HG02759 (cell line): ENCODE measurements at regions not wholly inside any gene's neighbourhood (a gene's known extent, or its start where the extent isn't known, plus 50 kb on each side); places are given as distances from the start of the nearest gene placed in this dataset.
"Not testable (repeated sequence)": the region's sequence is repeated elsewhere in the genome, so short reads cannot be mapped to it uniquely, and the experiment has no call there.

Source experiments
- ATAC-seq: cut with Tn5 transposase; IDR thresholded peaks from one replicate; pipeline ENCODE4 v1.9.1; 2021; ENCODE audit warnings: mild to moderate bottlenecking, moderate library complexity; ENCODE audit not compliant: unreplicated experiment

DNA sequence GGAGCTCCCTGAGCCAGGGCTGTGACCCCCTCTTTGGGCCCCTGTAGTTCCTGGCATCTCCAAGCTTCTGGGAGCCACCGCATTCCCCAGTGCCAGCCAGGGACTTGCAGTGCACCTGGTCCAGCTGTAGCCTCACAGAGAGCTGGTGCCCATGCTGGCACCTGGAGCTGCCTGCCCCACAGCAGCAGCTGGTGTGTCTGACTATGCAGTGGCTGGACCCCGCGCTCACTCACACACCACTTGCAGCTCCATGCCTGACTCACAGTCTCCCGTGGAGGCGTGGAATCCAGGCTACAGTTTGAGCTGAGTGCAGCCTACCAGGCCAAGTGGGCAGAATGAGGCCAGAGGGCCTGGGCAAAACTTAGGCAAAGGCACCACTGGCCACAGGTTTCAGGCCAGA lies 102.2 kb upstream of the NAMPT start:
- ATAC-seq = no peak

DNA sequence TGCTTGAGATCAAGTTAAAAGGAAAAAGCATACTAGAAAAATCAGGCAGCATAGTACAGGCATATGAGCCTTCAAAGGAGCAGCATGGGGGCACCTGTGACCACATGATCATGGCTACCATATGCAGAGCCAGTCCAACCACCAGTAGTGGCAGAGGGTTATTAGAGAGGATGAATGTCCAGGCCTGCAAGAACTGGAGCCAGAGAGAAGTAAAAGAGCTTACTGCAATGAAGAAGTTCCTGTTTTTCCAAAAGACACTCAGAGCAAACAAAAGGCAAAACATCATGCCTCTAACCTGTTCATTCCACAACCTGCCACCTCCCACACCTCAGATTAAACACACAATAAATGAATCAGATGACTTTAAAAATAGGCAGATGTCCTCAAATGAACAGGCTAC lies 99.6 kb upstream of the NAMPT start:
- ATAC-seq = no peak

DNA sequence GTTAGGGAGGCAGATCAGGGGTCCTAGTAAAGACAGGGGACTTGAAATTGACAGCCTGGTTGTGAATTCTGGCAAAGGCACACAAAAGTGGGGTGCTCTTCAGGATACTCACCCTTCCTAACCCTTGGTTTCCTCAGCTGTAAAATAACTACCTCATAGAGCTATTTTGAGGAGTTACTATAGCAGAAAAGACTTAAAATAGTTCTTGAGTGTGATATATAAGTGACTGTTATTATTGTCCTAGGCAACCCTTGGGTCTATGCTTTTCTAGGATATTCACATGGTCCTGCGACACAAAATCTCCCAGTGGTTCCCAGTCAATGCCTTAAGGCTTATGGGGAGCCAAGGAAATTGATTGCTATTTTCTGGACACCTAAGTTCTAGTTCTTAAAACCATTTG lies 98.1 kb upstream of the NAMPT start:
- no peak for ATAC-seq

DNA sequence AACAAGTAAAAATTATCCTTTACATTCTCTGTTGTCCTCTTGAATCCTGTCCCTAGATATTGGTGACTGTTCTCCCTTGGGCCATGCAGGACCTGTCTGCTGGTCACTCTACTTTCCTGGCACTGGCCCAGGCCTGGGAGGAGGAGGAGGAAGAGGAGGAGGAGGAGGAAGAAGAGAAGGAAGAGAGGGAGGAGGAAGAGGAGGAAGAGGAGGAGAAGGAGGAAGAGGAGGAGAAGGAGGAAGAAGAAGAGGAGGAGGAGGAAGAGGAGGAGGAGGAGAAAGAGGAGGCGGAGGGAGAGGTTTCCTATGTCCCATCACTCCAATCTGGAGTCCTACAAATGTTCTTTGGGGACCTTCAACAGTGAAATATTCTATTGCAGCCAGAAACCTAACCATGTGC lies 97.3 kb upstream of the NAMPT start:
- no peak for ATAC-seq

DNA sequence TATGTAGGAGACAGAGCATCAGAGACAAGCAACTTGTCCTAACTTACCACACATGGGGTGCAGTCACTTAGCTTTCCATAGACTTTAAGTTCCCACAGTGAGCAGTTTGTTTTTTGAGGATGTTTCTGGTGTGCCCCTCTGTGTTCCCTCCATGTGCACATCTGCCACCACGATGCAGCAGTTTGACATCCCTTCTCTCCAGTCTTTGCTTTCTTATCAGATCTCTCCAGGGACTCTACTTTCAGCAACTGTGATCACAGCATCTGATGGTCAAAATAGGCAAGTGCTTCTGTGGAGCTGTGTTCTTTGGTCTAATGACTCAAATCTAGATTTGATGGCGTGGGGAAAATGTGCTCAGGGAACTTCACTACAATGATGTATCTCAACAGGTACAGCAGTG lies 96.5 kb upstream of the NAMPT start:
- ATAC-seq = no peak

DNA sequence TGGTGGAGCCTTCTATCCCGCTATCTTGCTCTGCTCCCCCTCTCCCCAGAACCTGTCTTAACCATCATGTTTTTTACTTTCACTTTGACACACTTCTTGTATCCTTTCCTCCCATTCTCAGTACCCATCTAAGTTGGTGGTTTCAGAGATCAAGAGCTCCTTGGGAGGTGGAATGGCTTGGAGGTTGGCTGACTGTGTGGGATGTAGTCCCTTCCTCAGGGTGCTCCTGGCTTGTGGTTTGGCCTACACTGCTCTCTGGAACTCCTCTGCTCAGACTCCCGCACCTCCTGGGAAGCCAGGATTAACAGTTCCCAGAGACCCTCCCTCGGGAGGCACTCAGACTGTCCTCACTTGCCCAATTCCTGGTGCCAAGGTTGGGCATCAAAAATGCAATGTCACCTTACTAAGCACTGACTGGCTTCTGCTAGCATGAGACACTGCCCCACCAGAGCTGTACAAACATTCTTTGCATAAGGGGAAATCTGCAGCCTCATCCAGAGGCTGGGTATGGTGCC lies 93.1 kb upstream of the NAMPT start:
- no peak for ATAC-seq

DNA sequence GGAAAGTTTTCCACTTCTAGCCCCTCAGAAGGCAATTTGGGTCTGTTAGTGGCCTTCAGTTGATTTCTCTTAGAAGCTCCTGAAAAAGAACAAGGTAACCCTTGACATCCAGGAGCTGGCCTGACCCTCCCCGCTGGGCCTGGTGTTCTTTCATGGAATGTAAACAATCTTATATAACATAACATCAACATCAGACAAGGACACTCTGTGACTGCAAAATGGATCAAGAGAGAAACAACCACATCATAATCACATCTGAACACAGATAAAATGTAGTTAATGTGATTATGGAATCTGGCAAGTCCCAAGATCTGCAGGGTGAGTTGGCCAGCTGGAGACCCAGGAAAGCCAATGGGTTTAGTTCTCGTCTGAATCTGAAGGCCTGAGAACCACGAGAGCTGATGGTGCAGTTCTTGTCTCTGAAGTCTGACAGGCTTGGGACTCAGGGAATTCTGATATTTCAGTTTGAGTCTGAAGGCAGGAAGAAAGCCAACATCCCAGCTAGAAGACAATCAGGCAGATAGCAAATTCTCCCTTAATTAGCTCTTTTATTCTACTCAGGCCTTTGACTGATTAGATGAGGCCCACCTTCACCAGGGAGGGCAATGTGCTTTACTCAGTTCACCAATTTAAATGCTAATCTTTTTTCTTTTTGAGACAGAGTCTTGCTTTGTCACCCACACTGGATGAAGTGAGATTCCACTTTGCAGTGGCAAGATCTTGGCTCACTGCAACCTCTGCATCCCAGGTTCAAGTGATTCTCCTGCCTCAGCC lies 91.4 kb upstream of the NAMPT start:
- ATAC-seq = no peak

DNA sequence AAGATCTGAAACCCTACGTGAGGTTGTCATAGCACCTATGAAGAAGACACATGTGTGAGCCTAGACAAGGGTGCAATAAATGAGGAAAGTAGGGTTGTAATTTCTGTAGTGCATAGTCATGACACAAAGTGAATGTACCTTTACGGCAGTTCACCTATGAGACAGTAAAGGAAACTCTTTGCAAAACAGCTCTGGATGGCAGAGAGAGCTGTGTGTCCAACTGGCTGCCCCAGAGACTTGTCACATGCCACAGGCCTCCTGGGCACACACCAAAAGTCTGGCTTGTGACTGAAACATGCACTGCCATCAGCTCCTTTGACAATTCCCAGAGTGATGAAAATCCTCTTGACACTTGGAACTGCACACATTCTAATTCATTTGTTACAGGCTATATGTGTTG lies 90.7 kb upstream of the NAMPT start:
- no peak for ATAC-seq

DNA sequence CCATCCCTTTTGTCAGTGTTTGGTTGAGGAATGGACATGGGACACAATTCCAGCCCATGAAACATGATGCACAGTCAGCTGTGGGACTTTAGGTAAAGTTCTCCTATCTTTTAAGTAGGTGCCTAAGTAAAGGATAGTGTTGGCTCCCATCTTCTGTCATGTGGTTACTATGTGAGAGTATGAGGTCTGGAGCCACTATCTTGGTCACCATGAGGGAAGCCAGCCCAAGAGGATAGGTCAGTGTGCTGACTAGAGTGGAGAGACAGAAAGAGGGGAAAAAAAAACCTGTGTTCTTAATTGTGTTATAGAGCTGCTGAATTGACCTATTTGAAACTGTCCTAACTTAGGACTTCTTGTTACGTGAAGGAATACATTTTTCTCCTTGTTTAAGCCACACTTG lies 89.7 kb upstream of the NAMPT start:
- ATAC-seq = no peak

DNA sequence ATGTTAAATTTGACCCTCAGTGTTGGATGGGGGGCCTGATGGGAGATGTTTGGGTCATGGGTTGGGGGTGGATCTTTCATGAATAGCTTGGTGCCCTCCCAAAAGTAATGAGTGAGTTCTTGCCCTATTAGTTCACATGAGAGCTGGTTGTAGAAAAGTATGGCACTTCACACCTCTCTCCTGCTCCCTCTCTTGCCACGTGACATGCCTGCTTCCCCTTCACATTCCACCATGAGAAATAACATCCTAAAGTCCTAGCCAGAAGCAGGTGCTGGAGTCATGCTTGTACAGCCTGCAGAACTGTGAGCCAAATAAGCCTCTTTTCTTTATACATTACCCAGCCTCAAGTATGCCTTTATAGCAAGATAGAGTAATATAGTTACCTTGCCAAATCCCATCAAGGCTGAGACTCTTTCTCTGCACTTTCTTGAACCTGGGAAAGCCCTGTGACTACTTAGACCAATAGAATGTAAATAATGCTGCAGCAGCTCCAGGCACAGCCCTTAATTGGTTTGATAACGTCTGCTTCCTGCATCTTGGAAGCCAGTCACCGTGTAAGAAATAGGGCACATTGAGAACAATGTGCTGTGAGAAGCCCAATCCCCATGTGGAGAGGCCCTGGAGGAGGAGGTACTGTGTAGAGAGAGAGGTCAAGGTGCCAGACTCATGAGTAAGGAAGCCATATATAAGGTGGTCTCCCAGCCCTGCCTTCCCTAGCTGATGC lies 88.0 kb upstream of the NAMPT start:
- ATAC-seq = no peak

DNA sequence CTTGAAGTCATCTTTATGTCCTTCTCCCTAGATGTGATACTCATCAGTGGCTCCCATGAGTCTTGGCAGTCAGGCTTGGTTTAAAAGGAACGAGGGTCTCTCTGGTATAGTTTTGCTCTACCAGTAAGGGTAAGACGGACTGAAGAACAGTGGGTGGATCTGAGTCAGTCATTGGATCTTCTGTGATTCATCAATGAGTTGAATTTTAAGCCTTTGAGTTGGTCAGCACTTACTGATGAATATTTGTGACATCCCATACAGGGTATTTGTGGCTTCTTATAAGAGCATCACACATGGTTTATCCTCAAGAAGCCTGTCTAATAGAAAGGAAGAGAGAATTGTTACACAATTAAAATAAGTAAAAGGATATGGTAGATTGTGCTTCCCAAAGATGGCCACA lies 87.3 kb upstream of the NAMPT start:
- no peak for ATAC-seq

DNA sequence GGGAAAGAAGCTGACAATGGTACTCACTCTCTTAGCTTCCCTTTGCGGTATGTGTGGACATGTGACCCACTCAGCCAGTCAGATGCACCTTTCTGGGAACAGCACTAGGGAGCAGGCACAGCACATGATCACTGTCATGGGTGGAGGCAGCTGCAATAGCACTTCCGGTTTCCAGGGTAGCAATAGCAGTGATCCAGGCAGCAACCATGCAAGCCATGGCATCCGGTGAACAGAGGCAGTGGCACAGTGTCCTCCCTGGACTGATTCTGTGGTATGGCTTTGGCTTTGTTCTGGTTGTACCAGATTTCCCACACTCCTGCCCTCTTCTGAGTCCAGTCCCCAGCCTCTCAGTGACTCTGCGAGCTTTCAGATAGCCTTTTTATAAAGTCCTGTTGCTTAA lies 86.8 kb upstream of the NAMPT start:
- no peak for ATAC-seq

DNA sequence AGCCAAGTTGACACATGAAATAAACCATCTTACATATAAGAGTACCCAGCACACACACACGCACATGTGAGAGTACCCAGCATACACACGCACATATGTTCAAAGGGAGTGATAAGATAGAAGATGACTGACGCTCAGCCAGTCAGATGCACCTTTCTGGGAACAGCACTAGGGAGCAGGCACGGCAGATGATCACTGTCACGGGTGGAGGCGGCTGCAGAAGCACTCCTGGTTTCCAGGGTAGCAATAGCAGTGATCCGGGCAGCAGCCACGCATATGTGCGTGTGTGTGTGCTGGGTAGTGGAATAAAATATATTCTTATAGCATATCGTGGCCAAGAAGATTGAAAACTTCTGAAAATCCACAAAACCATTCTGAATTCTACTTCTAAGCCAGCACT lies 85.8 kb upstream of the NAMPT start:
- no peak for ATAC-seq

DNA sequence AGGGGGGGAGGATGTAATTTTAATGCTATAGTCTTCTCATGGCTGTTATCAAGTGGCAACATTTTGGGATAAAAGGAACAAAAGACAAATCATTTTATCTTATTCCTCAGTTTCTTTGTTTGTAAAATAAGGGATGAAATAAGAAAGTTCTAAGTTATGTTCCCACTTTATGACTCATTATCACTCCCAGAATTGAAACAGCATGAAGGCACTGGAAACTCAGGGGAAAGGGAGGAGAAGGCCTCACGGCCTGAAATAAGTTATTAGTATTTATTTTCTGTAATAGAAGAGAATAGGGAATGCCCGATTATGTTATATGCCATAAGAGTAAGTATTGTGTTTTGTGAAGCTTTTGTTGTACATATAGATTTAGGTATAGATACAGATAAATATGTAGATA lies 85.0 kb upstream of the NAMPT start:
- ATAC-seq = no peak

DNA sequence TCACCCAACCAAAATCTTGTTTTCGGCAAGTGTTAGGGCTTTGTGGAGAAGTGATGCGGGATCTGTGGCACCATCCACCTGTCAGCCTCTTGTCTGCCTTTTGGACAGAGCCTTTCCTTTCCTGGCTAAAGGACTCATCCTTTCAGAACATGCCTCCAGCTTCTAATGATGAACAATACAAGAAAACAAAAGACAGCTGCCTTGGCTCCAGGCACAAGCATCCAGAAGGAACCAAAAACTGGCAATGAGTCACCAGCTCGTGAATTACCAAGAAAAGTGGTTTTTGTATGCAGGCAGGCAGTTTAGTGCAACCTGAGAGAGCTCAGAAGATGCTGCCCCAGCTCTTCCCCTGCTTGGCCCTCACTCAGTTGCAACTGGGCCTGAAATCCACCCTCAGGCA lies 84.6 kb upstream of the NAMPT start:
- no peak for ATAC-seq

DNA sequence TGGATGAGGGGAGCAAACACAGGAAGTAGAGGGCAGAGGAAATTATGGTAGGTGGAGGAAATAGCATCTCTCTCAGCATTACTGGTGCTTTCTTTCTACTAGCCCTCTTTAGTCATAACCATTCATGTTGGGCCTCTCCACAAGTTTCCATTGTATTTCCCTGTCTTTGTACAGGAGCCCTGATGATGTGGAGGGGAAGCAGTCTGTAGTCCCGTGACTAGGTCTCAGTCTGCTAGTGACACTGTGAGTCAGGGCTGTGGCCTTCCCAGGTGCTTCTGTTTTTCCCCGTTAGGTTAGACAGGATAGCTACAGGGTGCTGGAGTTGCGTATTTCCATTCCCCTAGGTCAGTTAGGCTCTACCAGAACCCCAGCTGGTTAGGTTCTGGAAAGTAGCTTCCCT lies 82.9 kb upstream of the NAMPT start:
- ATAC-seq = no peak

DNA sequence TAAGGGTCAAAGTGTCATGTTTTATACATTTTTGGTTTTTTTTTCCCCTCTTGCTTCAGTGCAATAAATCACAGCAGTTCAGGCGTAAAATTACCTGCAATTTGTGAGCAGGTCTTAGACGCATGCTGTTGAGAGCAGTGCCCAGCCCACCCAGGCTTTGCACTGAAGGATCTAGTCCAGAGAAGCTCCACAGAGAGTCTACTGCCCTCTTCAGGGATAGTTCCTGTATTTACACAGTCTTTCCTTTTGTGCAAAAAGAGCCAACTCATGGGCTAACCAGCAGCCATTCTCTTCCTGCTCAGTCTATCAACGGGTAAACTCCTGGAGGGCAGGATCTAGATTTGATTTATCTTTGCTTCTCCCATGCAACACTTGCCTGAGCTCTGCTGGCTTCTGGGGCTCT lies 82.2 kb upstream of the NAMPT start:
- no peak for ATAC-seq

DNA sequence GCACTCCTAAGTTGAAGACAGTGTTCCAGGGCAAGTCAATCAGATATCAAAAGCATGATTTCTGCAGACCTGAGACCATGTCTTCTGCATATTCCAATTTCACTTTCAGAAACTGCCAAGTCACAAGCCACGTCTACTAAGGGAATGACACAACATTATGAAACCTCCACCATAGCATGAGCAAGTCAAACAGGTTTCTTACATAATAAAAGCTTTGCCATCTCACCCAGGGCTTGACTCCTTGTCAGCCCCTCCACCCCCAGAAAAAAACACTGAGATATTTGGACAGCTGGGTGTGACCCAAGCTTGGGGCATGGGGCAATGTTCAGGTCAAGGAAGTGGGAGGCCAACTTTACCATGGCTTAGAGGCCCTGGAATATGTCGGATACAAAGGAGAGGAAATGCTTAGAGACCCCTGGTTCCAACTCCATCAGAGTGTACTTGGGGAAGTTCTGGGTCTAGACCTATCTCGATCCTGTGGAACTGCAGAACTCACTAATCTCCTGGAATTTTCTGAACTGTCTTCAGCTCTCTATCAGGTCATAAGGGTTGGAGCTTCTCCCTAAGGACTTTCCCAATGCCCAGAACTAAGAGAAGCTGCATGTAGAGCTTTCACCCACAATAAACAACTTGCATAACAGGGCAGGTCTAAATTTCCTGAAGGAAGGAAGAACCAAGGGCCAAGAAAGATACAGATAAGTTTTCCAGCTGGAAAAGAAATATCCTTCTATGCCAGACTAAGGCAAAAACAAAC lies 80.6 kb upstream of the NAMPT start:
- ATAC-seq = peak; percentile 55

DNA sequence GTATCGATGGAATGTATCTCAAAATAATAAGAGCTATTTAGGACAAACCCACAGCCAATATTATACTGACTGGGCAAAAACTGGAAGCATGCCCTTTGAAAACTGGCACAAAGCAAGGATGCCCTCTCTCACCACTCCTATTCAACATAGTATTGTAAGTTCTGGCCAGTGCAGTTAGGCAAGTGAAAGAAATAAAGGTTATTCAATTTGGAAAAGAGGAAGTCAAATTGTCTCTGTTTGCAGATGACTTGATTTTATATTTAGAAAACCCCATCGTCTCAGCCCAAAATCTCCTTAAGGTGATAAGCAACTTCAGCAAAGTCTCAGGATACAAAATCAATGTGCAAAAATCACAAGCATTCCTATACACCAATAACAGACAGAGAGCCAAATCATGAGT lies 77.7 kb upstream of the NAMPT start:
- ATAC-seq = not testable (repeated sequence)

DNA sequence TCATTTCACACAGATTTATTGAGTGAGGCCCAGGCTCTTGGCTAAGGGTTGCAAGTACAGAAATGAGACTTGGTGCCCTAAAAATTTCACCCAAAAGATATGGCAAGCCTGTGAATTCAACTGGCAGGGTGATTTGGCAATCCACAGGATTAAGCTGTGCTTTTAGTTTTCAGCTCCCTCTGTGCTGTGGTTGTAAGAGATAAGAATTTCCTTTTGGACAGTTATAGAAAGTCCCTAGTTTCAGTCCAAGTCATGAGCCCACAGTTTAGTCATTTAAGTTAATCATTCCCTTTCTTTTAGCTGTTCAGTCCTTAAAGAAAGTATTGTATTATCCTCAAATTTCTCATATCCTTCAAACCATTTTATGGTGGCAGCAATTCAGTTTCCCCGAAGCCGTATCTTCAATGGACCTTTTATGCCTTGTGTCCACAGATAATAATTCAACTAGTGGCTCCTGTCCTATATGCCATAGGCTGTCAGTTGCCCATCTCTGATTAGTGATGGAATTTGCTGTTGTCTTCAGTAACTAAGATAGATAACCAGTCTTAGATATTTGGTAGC lies 73.4 kb upstream of the NAMPT start:
- ATAC-seq = peak; percentile 90

DNA sequence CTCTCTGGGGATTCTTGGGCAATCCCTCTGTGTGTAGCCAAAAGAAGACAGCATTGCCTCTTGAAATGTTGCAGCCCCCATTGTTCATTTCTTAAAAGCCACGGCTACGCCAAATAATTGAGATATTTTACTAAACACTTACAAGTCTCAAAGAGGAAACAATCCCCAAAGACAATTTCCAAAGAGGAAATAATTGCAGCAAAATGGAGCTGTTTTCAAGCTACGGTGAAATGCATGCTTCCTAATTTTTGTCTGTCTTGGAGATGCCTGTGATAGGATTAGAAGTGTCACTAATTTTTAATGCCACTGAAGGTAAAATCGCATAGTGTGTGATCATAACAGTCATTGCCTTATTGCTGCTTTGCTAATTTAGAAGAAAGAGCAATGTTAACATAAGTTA lies 72.9 kb upstream of the NAMPT start:
- ATAC-seq = no peak
